Keratinocyte (primary cell): ENCODE measurements at regions not wholly inside any gene's neighbourhood (a gene's known extent, or its start where the extent isn't known, plus 50 kb on each side); places are given as distances from the start of the nearest gene placed in this dataset.

Experiments
- DNase-seq: peaks from one replicate; pipeline ENCODE4 v3.0.0-alpha.2; 2011; ENCODE audit warnings: low read depth, missing footprints, low spot score
- FAIRE-seq: peaks from 2 replicates; lab custom pipeline; 2011; peaks lifted over from hg19 to GRCh38; lab: Jason Lieb, UNC
- H2AFZ ChIP-seq: 2 replicates; pipeline ENCODE4 v1.6.0; 2012; ENCODE audit warnings: low read length, control low read depth, inconsistent platforms; ENCODE audit not compliant: control insufficient read depth
- H3K27ac ChIP-seq: 2 replicates; pipeline ENCODE4 v1.5.1; 2011; ENCODE audit warnings: low read length; ENCODE audit not compliant: control insufficient read depth, insufficient read depth
- H3K27me3 ChIP-seq: 3 replicates; pipeline ENCODE4 v1.6.0; 2011; ENCODE audit warnings: low read length; ENCODE audit not compliant: control insufficient read depth, insufficient read depth; ENCODE audit errors: extremely low read depth
- H3K36me3 ChIP-seq, 2 experiments: 2 replicates in 1 of 2; 3 replicates in 1 of 2; pipeline ENCODE4 v1.5.1; 2011; ENCODE audit warnings: low read length in 2 of 2, mild to moderate bottlenecking in 1 of 2; ENCODE audit not compliant: control insufficient read depth in 2 of 2, insufficient read depth in 2 of 2; ENCODE audit errors: extremely low read depth in 1 of 2
- H3K4me1 ChIP-seq: 3 replicates; pipeline ENCODE4 v1.5.1; 2011; ENCODE audit warnings: low read length; ENCODE audit not compliant: control insufficient read depth, insufficient read depth; ENCODE audit errors: extremely low read depth
- H3K4me2 ChIP-seq: 3 replicates; pipeline ENCODE4 v1.6.0; 2011; ENCODE audit warnings: low read depth, low read length; ENCODE audit not compliant: control insufficient read depth, insufficient read depth; ENCODE audit errors: extremely low read depth
- H3K4me3 ChIP-seq, 3 experiments: fragments of 200-600 bp in 1 of 3; sonication (generic) in 1 of 3; 2 replicates in 2 of 3; 3 replicates in 1 of 3; pipeline ENCODE4 v1.5.1; 2011 to 2016; ENCODE audit warnings: low read length in 3 of 3, mild to moderate bottlenecking in 3 of 3, control low read depth in 2 of 3, inconsistent platforms in 1 of 3, low read depth in 1 of 3, mixed read lengths in 1 of 3, mixed run types in 1 of 3, moderate library complexity in 1 of 3; ENCODE audit not compliant: control insufficient read depth in 2 of 3, insufficient read depth in 2 of 3; ENCODE audit errors: extremely low read depth in 1 of 3
- H3K79me2 ChIP-seq: 2 replicates; pipeline ENCODE4 v1.6.0; 2012; ENCODE audit warnings: low read length; ENCODE audit not compliant: control insufficient read depth, insufficient read depth
- H3K9ac ChIP-seq: 3 replicates; pipeline ENCODE4 v1.6.0; 2011; ENCODE audit warnings: low read length; ENCODE audit not compliant: control insufficient read depth, insufficient read depth; ENCODE audit errors: extremely low read depth
- H3K9me1 ChIP-seq: 3 replicates; pipeline ENCODE4 v1.6.0; 2011; ENCODE audit warnings: low read length; ENCODE audit not compliant: control insufficient read depth, insufficient read depth; ENCODE audit errors: extremely low read depth
- H3K9me3 ChIP-seq: 2 replicates; pipeline ENCODE4 v1.5.1; 2012; ENCODE audit warnings: low read depth, low read length; ENCODE audit not compliant: control insufficient read depth
- H4K20me1 ChIP-seq: 3 replicates; pipeline ENCODE4 v1.6.0; 2011; ENCODE audit warnings: low read length; ENCODE audit not compliant: control insufficient read depth, insufficient read depth; ENCODE audit errors: extremely low read depth
- EZH2 ChIP-seq: IDR thresholded peaks from one replicate; pipeline ENCODE4 v1.6.1; 2012; ENCODE audit warnings: inconsistent platforms, mild to moderate bottlenecking, low read length, moderate library complexity
- dilution Hi-C: fragments of 300-500 bp; cut with MboI; formaldehyde crosslinking; loops from one replicate; pipeline ENCODE4 v1.7.0; 2020; ENCODE audit warnings: low sequenced_read_pairs; ENCODE audit not compliant: extremely low pct_ligation_motif_present
- TF ChIP-seq, protein P1 (sequence below), 3 experiments: IDR thresholded peaks in 1 of 3; conservative IDR thresholded peaks in 1 of 3; optimal IDR thresholded peaks in 1 of 3; 2 replicates in 2 of 3; 3 replicates in 1 of 3; pipeline versions ENCODE3 to v1.5.1; 2011; ENCODE audit warnings: low read length in 3 of 3, mild to moderate bottlenecking in 3 of 3, moderate library complexity in 2 of 3, control low read depth in 1 of 3, inconsistent platforms in 1 of 3; ENCODE audit not compliant: insufficient read depth in 2 of 3; ENCODE audit errors: extremely low read depth in 1 of 3

DNA sequence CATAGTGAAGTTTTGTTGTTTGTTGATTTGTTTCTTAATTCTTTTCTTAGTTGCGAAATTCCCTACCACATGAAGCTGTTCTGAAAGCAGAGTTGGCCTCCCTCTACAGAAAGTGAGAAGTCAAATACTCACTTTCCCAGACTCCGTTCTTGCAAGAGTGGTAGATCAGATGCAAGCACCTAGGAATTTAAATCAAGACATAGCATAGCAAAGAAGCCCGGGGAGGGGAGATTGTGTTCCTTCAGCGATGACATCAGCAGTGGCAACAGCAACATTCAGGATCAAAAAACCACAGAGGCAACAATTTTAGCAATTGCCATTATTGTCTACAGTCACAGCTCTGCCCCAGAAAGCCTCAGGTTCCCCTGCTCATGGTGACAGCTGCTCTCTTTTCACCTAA, 580.0 kb downstream of the RNF144A start:
- TF ChIP-seq, protein P1, sequence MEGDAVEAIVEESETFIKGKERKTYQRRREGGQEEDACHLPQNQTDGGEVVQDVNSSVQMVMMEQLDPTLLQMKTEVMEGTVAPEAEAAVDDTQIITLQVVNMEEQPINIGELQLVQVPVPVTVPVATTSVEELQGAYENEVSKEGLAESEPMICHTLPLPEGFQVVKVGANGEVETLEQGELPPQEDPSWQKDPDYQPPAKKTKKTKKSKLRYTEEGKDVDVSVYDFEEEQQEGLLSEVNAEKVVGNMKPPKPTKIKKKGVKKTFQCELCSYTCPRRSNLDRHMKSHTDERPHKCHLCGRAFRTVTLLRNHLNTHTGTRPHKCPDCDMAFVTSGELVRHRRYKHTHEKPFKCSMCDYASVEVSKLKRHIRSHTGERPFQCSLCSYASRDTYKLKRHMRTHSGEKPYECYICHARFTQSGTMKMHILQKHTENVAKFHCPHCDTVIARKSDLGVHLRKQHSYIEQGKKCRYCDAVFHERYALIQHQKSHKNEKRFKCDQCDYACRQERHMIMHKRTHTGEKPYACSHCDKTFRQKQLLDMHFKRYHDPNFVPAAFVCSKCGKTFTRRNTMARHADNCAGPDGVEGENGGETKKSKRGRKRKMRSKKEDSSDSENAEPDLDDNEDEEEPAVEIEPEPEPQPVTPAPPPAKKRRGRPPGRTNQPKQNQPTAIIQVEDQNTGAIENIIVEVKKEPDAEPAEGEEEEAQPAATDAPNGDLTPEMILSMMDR (optimal IDR thresholded peaks at IDR 0.05 in 1 of 3, IDR thresholded peaks at IDR 0.05 in 1 of 3, conservative IDR thresholded peaks at IDR 0.05 in 1 of 3; ENCODE audit: extremely low read depth in 1 of 3, insufficient read depth in 2 of 3, low read length in 3 of 3) = no peak
- no peak for TF ChIP-seq EZH2
- no peaks in the 10 kb centered on the region for H4K20me1 ChIP-seq
- no peaks in the 10 kb centered on the region for H3K4me1 ChIP-seq
- H3K9me1 ChIP-seq = no peaks in the 10 kb centered on the region
- no peak overlapping the region for H3K27ac ChIP-seq
- H3K27me3 ChIP-seq = no peaks in the 10 kb centered on the region
- H3K36me3 ChIP-seq = no peaks in the 10 kb centered on the region
- FAIRE-seq (no peak), DNase-seq (no peak)
- H3K4me2 ChIP-seq = no peak overlapping the region
- dilution Hi-C loops = no loop called here
- H3K9me3 ChIP-seq = no peaks in the 10 kb centered on the region
- H3K9ac ChIP-seq = no peak overlapping the region
- no peaks in the 10 kb centered on the region for H3K79me2 ChIP-seq
- no peak overlapping the region for H3K4me3 ChIP-seq
- H2AFZ ChIP-seq = no peak overlapping the region

GRCh38 chr2:7499018-7499417, 581.8 kb downstream of the RNF144A start:
- Histone ChIP-seq H4K20me1 (no peaks in the 10 kb centered on the region), H3K9ac (no peak overlapping the region), H3K79me2 (no peaks in the 10 kb centered on the region), H3K4me3 (no peak overlapping the region), H3K27me3 (no peaks in the 10 kb centered on the region), H3K9me1 (no peaks in the 10 kb centered on the region), H3K4me1 (no peaks in the 10 kb centered on the region), H3K27ac (no peak overlapping the region), H3K9me3 (no peaks in the 10 kb centered on the region), H3K36me3 (no peaks in the 10 kb centered on the region), H2AFZ (no peak overlapping the region), H3K4me2 (no peak overlapping the region)
- dilution Hi-C loops = no loop called here
- TF ChIP-seq, protein P1 (optimal IDR thresholded peaks at IDR 0.05 in 1 of 3, IDR thresholded peaks at IDR 0.05 in 1 of 3, conservative IDR thresholded peaks at IDR 0.05 in 1 of 3; ENCODE audit: extremely low read depth in 1 of 3, insufficient read depth in 2 of 3, low read length in 3 of 3) = no peak
- TF ChIP-seq EZH2 = no peak
- FAIRE-seq (no peak), DNase-seq (no peak)
